ENCODE measurements at regions not wholly inside any gene's neighbourhood (a gene's known extent, or its start where the extent isn't known, plus 50 kb on each side); places are given as distances from the start of the nearest gene placed in this dataset.

GRCh38 chr6:6891125-6891721 lies 216.5 kb upstream of the RREB1 start:
- H3K27me3 ChIP-seq (ENCODE audit: control insufficient read depth in 4 of 4, insufficient read depth in 4 of 4, low read length in 3 of 4) = no peaks in the 10 kb centered on the region
- no peak for DNase-seq (ENCODE audit: low spot score)
- WGBS = 85% methylated on average over 8 of the region's 8 CpGs
- H3K4me1 ChIP-seq (ENCODE audit: control insufficient read depth in 4 of 4, insufficient read depth in 4 of 4, low read length in 3 of 4) = peaks cover 0 to 9% (median 5%) of the 10 kb centered on the region in 4 donors
- H3K4me3 ChIP-seq (ENCODE audit: low read depth in 1 of 3, low read length in 3 of 3) = no peak overlapping the region
- TF ChIP-seq RAD21 (IDR thresholded peaks at IDR 0.05) (no peak), REST (IDR thresholded peaks at IDR 0.05) (no peak), HNF4A (conservative IDR thresholded peaks at IDR 0.05) (no peak), RXRA (IDR thresholded peaks at IDR 0.05) (no peak), ATF3 (IDR thresholded peaks at IDR 0.05) (no peak), FOXA1 (IDR thresholded peaks at IDR 0.05) (no peak), EGR1 (IDR thresholded peaks at IDR 0.05; ENCODE audit: low read depth in 2 of 2) (no peak), NR2F2 (IDR thresholded peaks at IDR 0.05) (no peak), GABPA (IDR thresholded peaks at IDR 0.05 in 1 of 2, conservative IDR thresholded peaks at IDR 0.05 in 1 of 2) (no peak), YY1 (IDR thresholded peaks at IDR 0.05) (no peak), SP1 (IDR thresholded peaks at IDR 0.05) (no peak), JUND (IDR thresholded peaks at IDR 0.05) (no peak), HNF4G (IDR thresholded peaks at IDR 0.05) (no peak), TAF1 (conservative IDR thresholded peaks at IDR 0.05) (no peak), FOXA2 (IDR thresholded peaks at IDR 0.05) (no peak)
- TF ChIP-seq, protein P1, sequence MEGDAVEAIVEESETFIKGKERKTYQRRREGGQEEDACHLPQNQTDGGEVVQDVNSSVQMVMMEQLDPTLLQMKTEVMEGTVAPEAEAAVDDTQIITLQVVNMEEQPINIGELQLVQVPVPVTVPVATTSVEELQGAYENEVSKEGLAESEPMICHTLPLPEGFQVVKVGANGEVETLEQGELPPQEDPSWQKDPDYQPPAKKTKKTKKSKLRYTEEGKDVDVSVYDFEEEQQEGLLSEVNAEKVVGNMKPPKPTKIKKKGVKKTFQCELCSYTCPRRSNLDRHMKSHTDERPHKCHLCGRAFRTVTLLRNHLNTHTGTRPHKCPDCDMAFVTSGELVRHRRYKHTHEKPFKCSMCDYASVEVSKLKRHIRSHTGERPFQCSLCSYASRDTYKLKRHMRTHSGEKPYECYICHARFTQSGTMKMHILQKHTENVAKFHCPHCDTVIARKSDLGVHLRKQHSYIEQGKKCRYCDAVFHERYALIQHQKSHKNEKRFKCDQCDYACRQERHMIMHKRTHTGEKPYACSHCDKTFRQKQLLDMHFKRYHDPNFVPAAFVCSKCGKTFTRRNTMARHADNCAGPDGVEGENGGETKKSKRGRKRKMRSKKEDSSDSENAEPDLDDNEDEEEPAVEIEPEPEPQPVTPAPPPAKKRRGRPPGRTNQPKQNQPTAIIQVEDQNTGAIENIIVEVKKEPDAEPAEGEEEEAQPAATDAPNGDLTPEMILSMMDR (IDR thresholded peaks at IDR 0.05; ENCODE audit: low read depth, low read length, missing input control) = no peak
- TF ChIP-seq, protein P2, sequence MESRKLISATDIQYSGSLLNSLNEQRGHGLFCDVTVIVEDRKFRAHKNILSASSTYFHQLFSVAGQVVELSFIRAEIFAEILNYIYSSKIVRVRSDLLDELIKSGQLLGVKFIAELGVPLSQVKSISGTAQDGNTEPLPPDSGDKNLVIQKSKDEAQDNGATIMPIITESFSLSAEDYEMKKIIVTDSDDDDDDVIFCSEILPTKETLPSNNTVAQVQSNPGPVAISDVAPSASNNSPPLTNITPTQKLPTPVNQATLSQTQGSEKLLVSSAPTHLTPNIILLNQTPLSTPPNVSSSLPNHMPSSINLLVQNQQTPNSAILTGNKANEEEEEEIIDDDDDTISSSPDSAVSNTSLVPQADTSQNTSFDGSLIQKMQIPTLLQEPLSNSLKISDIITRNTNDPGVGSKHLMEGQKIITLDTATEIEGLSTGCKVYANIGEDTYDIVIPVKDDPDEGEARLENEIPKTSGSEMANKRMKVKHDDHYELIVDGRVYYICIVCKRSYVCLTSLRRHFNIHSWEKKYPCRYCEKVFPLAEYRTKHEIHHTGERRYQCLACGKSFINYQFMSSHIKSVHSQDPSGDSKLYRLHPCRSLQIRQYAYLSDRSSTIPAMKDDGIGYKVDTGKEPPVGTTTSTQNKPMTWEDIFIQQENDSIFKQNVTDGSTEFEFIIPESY (IDR thresholded peaks at IDR 0.05) = no peak
- H3K27ac ChIP-seq (ENCODE audit: low read depth in 1 of 2, low read length in 2 of 2) = no peak overlapping the region
- H3K9me3 ChIP-seq (ENCODE audit: control insufficient read depth in 4 of 4, low read length in 3 of 4) = no peaks in the 10 kb centered on the region
- no peaks in the 10 kb centered on the region for H3K36me3 ChIP-seq (ENCODE audit: control insufficient read depth in 4 of 4, insufficient read depth in 3 of 4, low read depth in 1 of 4, low read length in 3 of 4)
- H3K9ac ChIP-seq (ENCODE audit: low read depth in 1 of 2, low read length in 2 of 2) = no peak overlapping the region

All from liver (tissue), 8 donors.